ENCODE measurements at regions not wholly inside any gene's neighbourhood (a gene's known extent, or its start where the extent isn't known, plus 50 kb on each side); places are given as distances from the start of the nearest gene placed in this dataset.

DNA sequence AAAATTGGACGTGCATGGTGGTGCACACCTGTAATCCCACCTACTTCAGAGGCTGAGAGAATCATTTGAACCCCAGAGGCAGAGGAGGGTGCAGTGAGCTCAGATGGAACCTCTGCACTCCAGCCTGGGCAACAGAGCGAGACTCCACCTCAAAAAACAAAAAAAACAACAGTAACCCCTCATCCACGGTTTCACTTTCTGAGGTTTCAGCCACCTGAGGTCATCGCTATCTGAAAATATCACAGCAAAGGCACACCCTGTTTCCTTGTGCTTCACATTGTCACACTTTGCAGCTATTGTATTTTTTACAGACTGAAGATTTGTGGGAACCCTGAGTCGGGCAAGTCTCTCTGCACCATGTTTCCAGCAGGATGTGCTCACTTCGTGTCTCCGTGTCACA lies 54.1 kb upstream of the FOXQ1 start:
- no peak for DNase-seq

GRCh38 chr6:1256435-1257008 lies 55.4 kb upstream of the FOXQ1 start:
- DNase-seq, result no peak

DNA sequence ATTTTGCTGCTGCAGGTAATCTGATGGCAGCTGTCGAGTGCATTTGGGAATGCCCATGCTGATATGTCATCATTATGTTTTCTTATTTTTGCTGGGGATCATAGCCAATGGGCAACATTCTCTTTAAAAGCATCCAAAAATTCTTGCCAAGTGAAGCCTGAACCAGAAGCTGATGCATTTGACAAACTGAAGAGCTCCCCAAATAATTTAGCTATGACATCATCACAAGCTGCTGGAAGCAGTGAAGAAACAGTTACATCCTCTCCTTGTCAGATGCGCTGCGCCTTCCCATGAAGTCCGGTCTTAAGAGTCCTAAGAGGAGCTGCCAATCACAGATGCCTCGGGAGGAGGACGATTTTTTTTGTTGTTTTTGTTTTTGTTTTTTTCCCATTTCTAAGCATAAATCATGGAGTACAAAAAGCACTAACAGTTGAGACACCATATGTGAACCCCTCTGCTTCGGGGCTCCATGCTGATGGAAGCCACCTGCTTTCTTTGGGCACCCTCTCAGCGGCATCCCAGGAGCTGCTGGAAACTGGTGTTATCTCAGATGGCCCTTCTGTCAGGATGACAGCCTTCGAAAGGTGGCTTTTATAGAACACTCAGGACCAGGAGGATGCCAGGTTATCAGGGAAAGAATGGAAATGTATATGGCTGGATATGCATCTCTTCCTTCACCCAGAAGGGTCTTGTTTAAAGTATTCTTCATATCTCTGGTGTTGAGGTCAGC lies 56.1 kb upstream of the FOXQ1 start:
- peak; percentile 36 for DNase-seq

DNA sequence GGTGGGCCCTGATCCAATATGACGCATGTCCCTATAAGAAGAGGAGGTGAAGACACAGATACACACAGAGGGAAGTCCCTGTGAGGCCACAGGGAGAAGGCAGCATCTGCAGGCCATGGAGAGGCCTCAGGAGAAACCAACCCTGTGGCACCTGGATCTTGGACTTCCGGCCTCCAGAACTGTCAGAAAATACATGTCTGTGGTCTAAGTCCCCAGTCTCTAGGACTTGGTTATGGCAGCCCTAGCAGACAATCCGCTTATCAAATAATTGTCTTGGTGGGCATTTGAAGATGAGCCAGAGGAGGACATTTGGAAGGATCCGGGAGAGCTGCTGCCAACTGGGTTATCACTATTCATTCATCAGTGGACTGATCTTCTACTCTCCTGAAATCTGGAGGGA lies 57.6 kb upstream of the FOXQ1 start:
- no peak for DNase-seq

DNA sequence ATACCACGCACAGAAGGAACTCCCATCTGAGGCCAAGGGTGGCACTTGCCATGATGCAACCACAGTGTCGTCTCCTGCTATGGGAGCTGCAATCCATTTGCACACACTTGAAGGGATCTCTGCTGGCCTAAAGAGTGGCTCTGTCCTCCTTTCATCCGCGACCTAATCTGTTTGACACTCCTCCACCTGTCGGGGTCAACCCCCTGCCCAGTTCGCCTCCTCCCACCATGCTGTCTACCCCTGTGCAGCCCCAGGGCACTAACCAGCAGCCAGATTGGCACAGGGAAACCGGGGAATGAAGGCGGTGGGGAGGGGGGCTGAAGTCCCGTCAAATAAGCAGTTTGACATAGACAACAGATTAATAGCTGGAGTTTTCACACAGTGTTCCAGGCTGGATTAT lies 58.1 kb upstream of the FOXQ1 start:
- no peak for DNase-seq

GRCh38 chr6:1251198-1252155 lies 60.4 kb upstream of the FOXQ1 start:
- peak; percentile 15 for DNase-seq

- DNase-seq, result peak; percentile 22
Measured at GRCh38 chr6:1250489-1251197, 61.3 kb upstream of the FOXQ1 start.

DNA sequence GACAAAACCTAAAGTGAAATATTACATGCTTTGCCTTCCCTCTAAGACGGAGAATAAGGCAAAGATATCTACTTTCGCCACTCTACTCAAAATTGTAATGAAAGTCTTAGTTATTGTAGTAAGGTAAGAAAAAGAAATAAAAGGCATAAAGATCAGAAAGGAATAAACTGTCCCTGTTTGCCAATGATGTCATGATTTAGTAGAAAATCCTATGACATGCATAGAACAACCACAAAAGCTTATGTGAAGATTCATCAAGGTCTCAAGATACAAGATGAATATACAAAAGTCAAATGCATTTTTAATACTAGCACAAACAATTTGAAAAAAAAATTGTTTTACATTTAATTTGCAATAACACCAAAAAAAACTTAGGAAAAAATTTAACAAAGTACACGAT lies 64.0 kb upstream of the FOXQ1 start:
- no peak for DNase-seq

- DNase-seq, result no peak
Measured at GRCh38 chr6:1247056-1247455, 64.8 kb upstream of the FOXQ1 start.

GRCh38 chr6:1244941-1245340 lies 67.0 kb upstream of the FOXQ1 start:
- no peak for DNase-seq

GRCh38 chr6:1244278-1244677 lies 67.6 kb upstream of the FOXQ1 start:
- DNase-seq, result no peak

GRCh38 chr6:1242446-1242845 lies 69.5 kb upstream of the FOXQ1 start:
- DNase-seq, result peak; percentile 25

- DNase-seq, result no peak
Measured at GRCh38 chr6:1242021-1242420, 69.9 kb upstream of the FOXQ1 start.

DNA sequence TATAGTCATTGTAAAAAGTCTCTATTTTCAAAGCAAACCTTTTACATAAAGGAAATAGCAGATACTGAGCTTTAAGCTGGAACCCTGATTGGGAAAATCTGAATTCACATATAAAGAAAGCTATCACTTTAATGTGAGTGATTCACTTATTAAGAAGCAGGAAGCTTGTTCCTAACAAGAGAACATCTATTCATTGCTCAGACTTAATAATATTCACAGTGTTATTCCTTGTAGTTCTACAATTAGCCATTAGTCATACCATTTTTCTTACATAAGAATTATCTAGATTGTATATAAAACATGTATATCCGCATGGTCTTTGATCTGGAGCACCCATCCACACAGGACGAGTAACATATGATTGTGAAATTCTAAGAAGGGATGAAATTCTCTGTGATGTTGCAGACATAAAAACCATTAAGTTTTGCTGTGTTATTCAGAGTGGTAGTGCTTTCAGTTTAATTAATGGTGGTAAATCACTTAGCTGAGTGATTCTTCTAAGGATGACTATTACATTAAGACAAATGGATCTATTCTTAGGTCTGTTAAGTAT lies 71.1 kb upstream of the FOXQ1 start:
- no peak for DNase-seq

DNA sequence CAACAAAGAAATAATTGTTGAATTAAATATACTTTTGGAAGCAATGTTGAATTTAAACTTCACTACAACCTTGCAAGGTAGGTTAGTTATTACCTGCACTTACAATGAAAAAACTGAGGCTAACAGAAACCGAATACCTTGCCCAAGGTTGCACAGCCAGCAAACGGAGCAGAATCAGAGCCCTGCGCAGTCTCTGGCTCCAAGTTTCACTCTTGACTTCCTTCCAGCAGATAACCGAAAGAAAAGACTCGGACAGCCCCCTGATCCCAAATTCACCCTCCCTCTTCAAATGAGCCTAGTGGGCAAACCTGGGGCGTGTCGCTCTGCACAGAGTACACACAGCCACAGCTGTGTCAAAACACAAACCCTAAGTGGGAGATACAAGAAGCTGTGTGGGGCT lies 72.1 kb upstream of the FOXQ1 start:
- DNase-seq, result no peak

- no peak for DNase-seq
Measured at GRCh38 chr6:1238040-1238439, 73.9 kb upstream of the FOXQ1 start.

DNA sequence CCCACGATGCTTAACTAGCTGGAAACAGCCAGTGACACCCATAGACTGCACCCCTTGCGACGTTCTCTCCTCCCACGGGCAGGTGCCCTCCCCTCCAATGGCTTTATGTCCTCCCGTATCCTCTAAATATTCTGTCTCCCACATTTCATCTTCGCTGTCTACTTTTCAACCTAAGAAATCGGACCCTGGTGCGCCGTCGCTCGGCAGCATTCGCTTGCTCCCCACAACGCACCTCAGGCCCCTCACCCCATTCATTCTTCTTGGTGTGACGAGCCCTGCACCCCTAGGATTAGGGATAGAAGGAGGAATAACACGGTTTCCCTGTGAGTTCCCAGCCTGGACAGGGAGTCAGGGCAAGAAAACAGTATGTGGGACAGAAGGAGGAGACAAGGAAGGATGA lies 74.3 kb upstream of the FOXQ1 start:
- no peak for DNase-seq

DNA sequence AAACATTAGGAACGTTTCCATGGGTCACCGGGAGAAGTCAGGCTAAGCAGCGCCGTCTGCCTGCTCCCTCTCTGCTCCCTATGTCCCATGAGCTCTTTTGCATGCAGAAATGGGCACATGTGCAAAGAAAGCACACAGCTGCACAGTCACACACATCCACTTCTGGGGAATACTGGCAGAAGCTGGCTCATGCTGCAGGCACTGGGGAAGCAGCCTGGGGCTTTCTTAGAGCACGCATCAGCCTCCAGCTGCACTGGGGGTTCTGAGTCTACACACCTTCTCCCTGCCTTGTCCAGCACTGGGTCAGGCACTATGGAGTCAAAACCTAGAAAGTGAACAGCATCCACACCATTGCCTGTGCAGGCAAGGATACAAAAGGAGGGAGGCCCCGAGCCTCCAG lies 76.1 kb upstream of the FOXQ1 start:
- no peak for DNase-seq

- DNase-seq, result no peak
Measured at GRCh38 chr6:1233924-1234323, 78.0 kb upstream of the FOXQ1 start.

GRCh38 chr6:1232578-1232977 lies 79.3 kb upstream of the FOXQ1 start:
- DNase-seq, result no peak

GRCh38 chr6:1231941-1232340 lies 80.0 kb upstream of the FOXQ1 start:
- DNase-seq, result no peak

Data from tongue (tissue), 1 donor.